GM12873 (cell line): ENCODE measurements at regions not wholly inside any gene's neighbourhood (a gene's known extent, or its start where the extent isn't known, plus 50 kb on each side); places are given as distances from the start of the nearest gene placed in this dataset.

Experiments used
- CTCF ChIP-seq: IDR thresholded peaks from 2 replicates; pipeline ENCODE4 v1.5.1; 2012; ENCODE audit warnings: low read depth, mild to moderate bottlenecking, moderate library complexity, low read length, control low read depth; ENCODE audit not compliant: insufficient read depth; ENCODE audit errors: missing control alignments

GRCh38 chr5:68476854-68477253 is 261.3 kb downstream of the PIK3R1 start:
- peak; percentile 18 for TF ChIP-seq CTCF

- TF ChIP-seq CTCF = no peak
Measured at GRCh38 chr5:68478301-68479095, 262.9 kb downstream of the PIK3R1 start.

GRCh38 chr5:68479524-68479923 is 264.0 kb downstream of the PIK3R1 start:
- no peak for TF ChIP-seq CTCF

- no peak for TF ChIP-seq CTCF
Measured at GRCh38 chr5:68480335-68480940, 264.9 kb downstream of the PIK3R1 start.

- TF ChIP-seq CTCF = no peak
Measured at GRCh38 chr5:68482199-68482598, 266.6 kb downstream of the PIK3R1 start.

- no peak for TF ChIP-seq CTCF
Measured at GRCh38 chr5:68484307-68485068, 268.9 kb downstream of the PIK3R1 start.

GRCh38 chr5:68489556-68489955 is 274.0 kb downstream of the PIK3R1 start:
- no peak for TF ChIP-seq CTCF
